ENCODE measurements at regions not wholly inside any gene's neighbourhood (a gene's known extent, or its start where the extent isn't known, plus 50 kb on each side); places are given as distances from the start of the nearest gene placed in this dataset.

DNA sequence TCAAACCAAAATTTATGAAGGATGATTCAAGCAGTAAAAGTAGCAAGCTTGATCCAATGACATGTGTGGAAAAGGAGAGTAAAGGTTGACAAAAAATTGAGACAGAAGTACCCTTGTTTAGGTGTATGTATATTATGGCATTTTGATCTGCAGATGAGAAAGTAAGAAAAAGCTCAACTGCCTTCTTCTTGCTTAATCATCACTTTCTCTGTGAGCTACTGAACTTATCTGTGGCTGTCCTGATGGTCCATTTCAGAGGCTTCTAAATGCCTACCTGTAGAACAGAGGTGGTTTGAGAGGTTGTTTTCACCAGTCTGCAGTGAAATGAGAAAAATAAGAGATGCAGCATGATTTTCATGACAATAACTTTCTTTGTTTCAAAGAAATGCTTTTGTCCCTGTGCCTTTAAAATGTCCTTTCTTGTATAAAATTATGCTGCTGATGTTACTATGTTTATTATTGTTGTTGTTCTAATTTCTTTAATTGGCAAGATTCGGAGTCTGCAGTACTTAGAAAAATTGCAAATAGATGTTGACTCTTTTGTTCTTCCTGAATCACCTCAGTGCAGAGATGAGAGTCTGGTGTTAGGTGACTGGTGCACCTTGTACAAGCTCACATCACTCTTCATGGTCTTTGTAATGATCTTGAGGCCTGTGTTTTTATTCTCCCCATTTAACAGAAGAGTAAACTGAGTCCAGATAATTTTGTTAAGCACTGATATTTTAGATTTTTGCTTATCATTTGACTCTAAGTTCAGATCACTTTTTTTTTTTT is 821.9 kb downstream of the VRK1 start:
- no peak for DNase-seq (ENCODE audit: low spot score)
- TF ChIP-seq, protein P1, sequence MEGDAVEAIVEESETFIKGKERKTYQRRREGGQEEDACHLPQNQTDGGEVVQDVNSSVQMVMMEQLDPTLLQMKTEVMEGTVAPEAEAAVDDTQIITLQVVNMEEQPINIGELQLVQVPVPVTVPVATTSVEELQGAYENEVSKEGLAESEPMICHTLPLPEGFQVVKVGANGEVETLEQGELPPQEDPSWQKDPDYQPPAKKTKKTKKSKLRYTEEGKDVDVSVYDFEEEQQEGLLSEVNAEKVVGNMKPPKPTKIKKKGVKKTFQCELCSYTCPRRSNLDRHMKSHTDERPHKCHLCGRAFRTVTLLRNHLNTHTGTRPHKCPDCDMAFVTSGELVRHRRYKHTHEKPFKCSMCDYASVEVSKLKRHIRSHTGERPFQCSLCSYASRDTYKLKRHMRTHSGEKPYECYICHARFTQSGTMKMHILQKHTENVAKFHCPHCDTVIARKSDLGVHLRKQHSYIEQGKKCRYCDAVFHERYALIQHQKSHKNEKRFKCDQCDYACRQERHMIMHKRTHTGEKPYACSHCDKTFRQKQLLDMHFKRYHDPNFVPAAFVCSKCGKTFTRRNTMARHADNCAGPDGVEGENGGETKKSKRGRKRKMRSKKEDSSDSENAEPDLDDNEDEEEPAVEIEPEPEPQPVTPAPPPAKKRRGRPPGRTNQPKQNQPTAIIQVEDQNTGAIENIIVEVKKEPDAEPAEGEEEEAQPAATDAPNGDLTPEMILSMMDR (IDR thresholded peaks at IDR 0.05): no peak
- no peak for ATAC-seq (ENCODE audit: low FRiP score)

DNA sequence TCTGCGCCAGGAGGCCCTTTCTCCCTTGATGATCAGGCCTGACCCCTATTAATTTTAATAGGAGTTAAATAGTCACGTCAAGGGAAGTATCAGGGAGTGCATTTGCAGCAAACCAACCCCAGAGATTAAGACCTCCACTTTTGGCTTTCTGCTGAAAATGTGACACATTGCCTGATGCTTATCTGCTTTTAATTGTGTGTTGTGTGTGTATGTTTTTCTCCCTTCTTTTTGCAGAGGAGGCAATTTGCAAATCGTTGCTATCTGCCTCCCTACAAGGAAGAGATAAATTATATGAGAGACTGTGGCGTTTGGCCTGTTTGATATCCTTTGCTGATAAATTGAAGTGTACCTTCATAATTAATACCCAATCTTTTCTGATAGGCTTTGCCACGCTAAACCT is 822.9 kb downstream of the VRK1 start:
- TF ChIP-seq, protein P1 (IDR thresholded peaks at IDR 0.05): no peak
- DNase-seq (ENCODE audit: low spot score) (no peak), ATAC-seq (ENCODE audit: low FRiP score) (no peak)

DNA sequence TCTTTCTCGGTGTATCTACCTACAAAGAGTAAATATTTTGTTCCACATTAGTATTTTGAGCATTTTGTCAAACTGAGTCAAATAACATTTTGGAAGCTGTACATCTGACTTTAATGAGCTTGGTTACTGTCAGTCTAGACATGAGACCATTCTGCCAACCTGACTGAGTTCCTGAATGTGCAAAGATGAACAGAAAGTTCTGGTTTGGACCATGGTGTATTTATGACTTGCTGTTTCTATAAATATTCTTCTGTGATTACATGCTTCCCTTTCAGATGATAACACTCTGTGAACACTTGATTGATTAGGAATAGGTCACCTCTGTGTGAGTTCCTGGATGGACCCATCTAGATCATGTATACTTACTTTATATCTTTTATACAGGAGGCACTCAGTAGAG is 827.8 kb downstream of the VRK1 start:
- ATAC-seq (ENCODE audit: low FRiP score) (no peak), DNase-seq (ENCODE audit: low spot score) (no peak)
- TF ChIP-seq, protein P1 (IDR thresholded peaks at IDR 0.05): no peak

DNA sequence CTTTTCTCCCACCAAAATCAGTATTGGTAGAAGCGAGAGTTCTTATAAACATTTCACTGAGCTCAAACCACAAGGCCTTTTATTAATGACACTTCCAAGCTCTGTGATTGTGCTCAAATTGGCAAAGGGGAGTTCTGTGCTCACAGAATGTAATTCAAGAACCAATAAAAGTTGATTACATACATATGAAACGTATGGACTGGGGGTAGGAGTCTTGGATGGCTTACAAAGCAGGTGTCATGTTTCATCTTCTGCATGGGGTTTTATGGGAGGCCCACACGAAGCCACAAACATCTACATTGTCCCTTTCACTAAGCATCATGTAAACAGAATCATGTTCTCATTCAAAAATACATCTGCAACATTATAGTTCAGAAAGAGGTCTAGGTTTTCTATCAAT is 828.3 kb downstream of the VRK1 start:
- TF ChIP-seq, protein P1 (IDR thresholded peaks at IDR 0.05): no peak
- DNase-seq (ENCODE audit: low spot score) (no peak), ATAC-seq (ENCODE audit: low FRiP score) (no peak)

DNA sequence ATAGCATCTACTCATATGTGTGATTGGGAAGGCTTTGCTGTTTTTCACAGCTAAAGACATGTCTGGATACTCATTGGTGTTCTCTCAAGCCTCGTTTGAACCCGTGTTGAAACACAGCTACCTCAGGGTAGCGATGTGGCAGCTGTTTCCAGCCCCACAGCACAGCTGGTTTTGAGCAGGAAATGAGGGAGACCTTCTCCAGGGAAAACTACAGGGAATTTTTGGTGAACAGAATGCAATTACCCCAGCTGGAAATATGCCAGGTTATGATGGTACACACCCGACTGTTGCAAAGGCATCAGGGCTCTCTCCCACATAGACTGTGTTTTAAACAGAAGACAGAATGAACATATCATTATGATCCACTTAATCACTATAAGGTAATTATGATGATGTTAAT is 828.9 kb downstream of the VRK1 start:
- ATAC-seq (ENCODE audit: low FRiP score) (no peak), DNase-seq (ENCODE audit: low spot score) (no peak)
- TF ChIP-seq, protein P1 (IDR thresholded peaks at IDR 0.05): no peak

DNA sequence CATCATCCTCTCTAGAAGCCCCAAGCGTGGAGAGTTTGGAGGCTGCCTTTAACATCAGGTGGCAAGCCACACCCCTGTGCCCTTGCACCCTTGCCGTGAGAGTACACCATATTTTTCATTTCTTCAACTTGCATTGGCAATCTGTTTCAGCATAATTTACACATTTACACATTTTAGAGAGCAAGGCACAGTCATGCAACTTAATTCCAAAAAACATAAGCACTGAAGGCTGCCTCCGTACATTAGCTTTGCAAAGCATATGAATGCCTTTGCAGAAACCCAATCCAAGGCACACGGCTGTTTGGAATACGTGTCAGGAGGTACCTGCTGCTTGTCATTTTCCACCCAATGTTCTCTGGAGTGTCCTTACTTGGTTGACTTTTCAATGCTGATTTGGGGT is 833.1 kb downstream of the VRK1 start:
- TF ChIP-seq, protein P1 (IDR thresholded peaks at IDR 0.05): no peak
- DNase-seq (ENCODE audit: low spot score) (no peak), ATAC-seq (ENCODE audit: low FRiP score) (no peak)

DNA sequence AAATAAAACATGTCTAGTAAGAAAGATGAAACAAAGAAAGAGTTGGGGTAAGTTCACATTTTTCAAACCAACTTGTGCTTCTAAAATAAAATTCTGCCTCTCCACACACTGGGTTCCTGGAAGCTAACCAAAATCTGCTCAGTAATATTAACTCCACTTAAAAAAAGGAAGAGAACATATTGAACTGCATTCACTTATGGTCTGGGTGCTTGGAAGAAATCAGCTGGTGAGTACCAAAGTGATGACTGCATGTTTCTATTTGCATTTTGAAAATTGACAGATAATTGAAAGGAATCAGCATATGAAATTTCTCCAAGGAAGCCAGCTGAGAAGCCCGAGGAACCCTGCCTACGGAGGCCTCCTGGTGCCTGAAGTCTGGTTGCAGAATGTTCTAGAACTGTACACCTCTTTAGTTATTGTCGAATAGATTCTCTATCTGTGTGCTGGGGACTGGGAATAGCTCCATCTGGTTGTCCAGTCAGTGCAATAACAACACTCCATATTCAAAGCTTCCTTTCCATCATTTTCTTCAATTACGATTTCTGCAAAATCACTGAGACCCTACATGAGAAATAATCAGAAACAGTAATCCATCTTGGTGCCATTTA is 836.1 kb downstream of the VRK1 start:
- DNase-seq (ENCODE audit: low spot score) (no peak), ATAC-seq (ENCODE audit: low FRiP score) (no peak)
- TF ChIP-seq, protein P1 (IDR thresholded peaks at IDR 0.05): no peak

Data from omental fat pad (tissue), 3 donors.